Activated naive CD8-positive, alpha-beta T cell treated with anti-CD3 and anti-CD28 coated beads, Interleukin-2, amount 50 U/mL, for 16 hours (primary cell): ENCODE measurements at regions not wholly inside any gene's neighbourhood (a gene's known extent, or its start where the extent isn't known, plus 50 kb on each side); places are given as distances from the start of the nearest gene placed in this dataset.

Source experiments
- DNase-seq: peaks from one replicate; pipeline ENCODE4 v3.0.0-alpha.2; 2020; ENCODE audit warnings: low read depth, low spot score

- no peak for DNase-seq
These were observed 176.3 kb downstream of the ZNF621 start for GRCh38 chr3:40701016-40701588.

GRCh38 chr3:40704224-40704623 is 179.5 kb downstream of the ZNF621 start:
- DNase-seq: no peak

- no peak for DNase-seq
These were observed 180.9 kb downstream of the ZNF621 start for GRCh38 chr3:40705663-40706062.

GRCh38 chr3:40713306-40713705 is 188.5 kb downstream of the ZNF621 start:
- no peak for DNase-seq

- DNase-seq: no peak
These were observed 189.0 kb downstream of the ZNF621 start for GRCh38 chr3:40713795-40714194.

- no peak for DNase-seq
These were observed 190.1 kb downstream of the ZNF621 start for GRCh38 chr3:40714771-40715345.

GRCh38 chr3:40715551-40715950 is 190.8 kb downstream of the ZNF621 start:
- DNase-seq: no peak

- DNase-seq: no peak
These were observed 192.7 kb downstream of the ZNF621 start for GRCh38 chr3:40717471-40717870.

- DNase-seq: no peak
These were observed 193.4 kb downstream of the ZNF621 start for GRCh38 chr3:40718209-40718608.

- no peak for DNase-seq
These were observed 193.9 kb downstream of the ZNF621 start for GRCh38 chr3:40718681-40719080.

GRCh38 chr3:40719660-40720287 is 195.0 kb downstream of the ZNF621 start:
- no peak for DNase-seq

GRCh38 chr3:40720341-40720740 is 195.6 kb downstream of the ZNF621 start:
- DNase-seq: no peak

- DNase-seq: no peak
These were observed 196.1 kb downstream of the ZNF621 start for GRCh38 chr3:40720863-40721262.

GRCh38 chr3:40723083-40723660 is 198.4 kb downstream of the ZNF621 start:
- no peak for DNase-seq

GRCh38 chr3:40725031-40725430 is 200.3 kb downstream of the ZNF621 start:
- DNase-seq: no peak

- no peak for DNase-seq
These were observed 206.7 kb downstream of the ZNF621 start for GRCh38 chr3:40731445-40731844.

GRCh38 chr3:40736943-40737342 is 212.2 kb downstream of the ZNF621 start:
- DNase-seq: no peak

- DNase-seq: no peak
These were observed 212.6 kb downstream of the ZNF621 start for GRCh38 chr3:40737343-40737742.

GRCh38 chr3:40739971-40740370 is 215.2 kb downstream of the ZNF621 start:
- DNase-seq: no peak

- no peak for DNase-seq
These were observed 217.0 kb downstream of the ZNF621 start for GRCh38 chr3:40741729-40742128.

GRCh38 chr3:40745381-40746106 is 220.8 kb downstream of the ZNF621 start:
- no peak for DNase-seq

GRCh38 chr3:40751666-40752065 is 226.9 kb downstream of the ZNF621 start:
- no peak for DNase-seq
